ENCODE measurements at regions not wholly inside any gene's neighbourhood (a gene's known extent, or its start where the extent isn't known, plus 50 kb on each side); places are given as distances from the start of the nearest gene placed in this dataset.

- TF ChIP-seq REST (IDR thresholded peaks at IDR 0.05; ENCODE audit: insufficient read depth in 1 of 2, low read depth in 2 of 2, low read length in 2 of 2) (no peak), POLR2AphosphoS5 (IDR thresholded peaks at IDR 0.05; ENCODE audit: low read depth, low read length) (no peak)
Observed at GRCh38 chr4:11512871-11513270, 84.2 kb upstream of the HS3ST1 start.
